ENCODE measurements at regions not wholly inside any gene's neighbourhood (a gene's known extent, or its start where the extent isn't known, plus 50 kb on each side); places are given as distances from the start of the nearest gene placed in this dataset.
"Not testable (repeated sequence)": the region's sequence is repeated elsewhere in the genome, so short reads cannot be mapped to it uniquely, and the experiment has no call there.

DNA sequence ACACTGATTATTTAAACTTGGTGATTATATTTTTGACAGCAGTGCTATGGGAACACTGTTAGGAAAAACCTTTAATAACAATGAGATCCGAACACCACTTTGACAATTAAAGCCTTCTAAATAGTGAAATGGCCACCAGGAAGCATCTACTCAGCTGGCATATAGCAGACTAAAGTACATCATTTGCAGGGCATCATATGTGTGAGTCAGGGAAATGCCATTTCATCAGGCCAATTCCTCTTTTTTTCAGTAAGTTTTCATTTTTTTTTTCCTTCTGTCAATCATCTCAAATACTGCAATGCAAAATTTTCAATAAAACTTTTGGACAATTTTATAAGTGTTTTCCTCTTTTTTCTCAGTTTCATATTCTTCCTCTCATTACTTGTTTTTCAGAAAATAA, 521.4 kb upstream of the SEMA3D start:
- no peak for DNase-seq

DNA sequence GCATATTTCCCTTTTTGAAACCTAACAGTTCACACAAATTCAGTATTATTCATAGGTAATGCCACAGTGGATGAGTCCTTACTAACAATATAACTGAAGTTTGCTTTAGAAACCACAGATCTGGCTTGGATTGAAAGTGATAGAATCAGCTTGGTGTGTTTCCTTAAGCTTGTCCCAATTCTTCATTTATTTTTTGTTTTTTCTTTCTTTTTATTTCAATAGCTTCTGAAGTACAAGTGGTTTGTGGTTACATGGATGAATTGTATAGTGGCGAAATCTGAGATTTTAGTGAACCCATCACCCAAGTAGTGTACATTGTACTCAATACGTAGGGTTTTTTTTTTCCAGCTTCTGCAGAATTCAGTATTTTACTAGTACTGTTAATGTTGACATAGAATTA, 518.2 kb upstream of the SEMA3D start:
- no peak for DNase-seq

DNA sequence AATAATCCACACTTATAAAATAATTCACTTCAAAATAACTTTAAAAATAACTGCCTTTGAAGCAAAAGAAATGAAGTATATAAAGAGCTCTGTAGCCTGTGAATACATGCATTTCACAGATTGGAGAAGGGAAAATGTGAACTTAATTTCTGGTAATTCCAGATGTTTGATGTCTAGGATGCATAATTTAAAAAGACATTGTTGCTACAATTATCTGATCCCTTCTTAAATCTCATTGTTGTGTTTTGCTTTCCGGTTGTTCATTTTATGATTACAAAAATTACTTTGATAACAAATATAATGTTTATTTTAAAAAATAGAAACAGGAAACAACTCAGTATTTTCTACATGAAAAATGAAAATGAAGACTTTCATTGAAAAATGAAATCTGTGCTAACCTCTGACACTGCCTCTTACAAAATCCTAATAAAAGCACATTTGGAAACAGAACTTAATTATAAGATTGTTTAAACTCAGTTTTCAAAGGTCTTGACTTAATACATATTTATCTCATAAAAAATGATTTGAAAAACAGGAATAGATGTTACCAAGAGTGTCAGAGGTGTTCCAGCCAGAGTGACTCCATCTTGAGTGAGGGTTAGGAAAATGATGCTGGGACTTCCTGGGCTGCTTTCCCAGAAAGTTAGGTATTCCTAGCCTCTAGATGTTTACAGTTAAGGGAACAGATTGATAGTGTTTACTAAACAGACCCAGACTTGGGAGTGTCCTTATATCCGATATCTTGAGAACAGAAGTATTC, 516.6 kb upstream of the SEMA3D start:
- DNase-seq = no peak

- no peak for DNase-seq
Measured at GRCh38 chr7:85702348-85702747, 515.5 kb upstream of the SEMA3D start.

DNA sequence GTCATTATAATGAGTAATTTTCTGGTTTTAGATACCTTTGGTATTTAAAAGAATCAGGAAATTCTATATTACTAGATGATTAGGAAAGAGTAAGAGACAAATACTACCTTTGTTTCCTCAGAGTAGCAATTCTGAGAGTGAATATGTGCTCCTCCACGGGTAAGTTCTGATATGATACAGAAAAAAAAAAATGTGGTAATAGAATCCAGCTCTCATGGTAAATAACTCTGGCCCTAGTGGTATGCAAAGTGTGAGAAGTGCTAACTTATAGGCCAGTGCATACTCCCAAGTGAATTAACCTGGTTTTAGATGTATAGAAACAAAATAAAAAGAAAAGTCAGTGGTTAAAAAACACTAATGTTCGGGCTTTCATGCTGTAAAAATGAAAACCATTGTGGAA, 512.6 kb upstream of the SEMA3D start:
- no peak for DNase-seq

DNA sequence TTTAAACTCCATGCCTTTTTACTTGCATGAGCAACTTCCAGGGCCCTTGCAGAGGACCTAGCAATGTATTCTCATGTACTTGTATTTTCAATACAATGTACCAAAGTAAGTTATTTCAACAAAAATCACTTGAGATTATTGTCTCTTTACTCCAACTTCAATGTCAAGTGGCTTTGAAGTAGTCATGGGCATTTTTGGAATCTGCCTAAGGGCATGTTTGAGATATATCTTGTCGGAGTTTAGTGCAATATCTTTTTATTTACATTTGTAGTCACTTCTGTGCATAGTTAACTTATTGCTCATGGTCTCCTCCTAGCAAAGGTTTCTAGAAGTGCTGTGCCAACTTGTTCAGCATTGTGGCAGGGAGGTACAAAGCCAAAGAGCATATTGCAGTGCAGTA, 508.7 kb upstream of the SEMA3D start:
- no peak for DNase-seq

DNA sequence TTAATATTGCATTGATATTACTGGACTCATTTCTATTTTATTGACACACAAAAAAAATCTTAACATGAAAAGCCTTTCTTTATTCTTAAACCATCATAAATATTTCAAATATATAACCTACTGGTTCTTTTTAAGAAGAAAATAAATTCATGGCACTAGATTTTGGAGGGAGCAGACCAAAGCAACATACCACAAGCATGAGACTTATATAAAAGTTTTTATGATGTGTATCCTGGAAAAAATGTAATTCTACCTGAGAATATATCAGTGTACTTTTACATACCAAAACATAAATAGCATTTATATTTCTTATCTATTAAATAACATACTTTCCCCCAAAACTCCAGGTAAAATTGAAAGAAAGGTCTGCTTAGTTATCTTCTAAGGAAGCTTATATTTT, 508.2 kb upstream of the SEMA3D start:
- no peak for DNase-seq

DNA sequence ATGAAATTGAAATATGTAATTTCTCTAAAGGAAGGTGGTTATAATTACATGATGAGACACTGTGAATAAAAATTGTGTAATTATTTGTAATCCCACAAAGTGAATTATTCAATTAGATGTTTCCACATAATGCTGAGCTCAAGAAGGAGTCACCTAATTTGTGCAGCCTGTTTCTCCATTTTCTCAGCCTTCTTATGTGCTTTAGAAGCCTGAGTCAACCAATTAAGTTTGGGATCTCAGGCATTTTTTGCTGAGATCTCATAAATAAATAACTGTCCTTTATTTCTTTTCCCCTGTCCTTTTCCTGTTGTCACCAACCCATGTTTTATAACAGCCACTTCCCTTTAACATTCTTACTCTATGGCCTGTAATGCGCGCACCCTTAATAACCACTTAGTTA, 506.5 kb upstream of the SEMA3D start:
- DNase-seq = no peak

DNA sequence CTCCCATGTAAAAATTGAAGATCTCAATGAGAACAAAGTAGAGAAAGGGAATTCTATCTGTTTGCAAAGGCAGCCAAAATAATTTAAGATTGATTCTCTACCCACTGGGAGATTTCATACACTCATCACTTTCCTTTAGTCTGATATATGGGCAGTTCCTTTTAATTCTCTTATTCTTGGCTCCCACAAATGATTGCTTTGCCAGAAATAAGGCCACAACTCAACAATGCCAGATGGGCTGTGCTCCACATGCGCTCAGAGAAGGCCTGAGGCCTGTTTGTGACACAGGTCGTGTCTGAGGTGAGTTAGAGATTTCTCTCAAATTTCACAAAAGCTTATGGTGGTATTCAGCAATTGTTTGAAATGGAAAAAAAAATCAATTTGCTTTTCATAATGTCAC, 501.9 kb upstream of the SEMA3D start:
- DNase-seq = no peak

- DNase-seq = no peak
Measured at GRCh38 chr7:85686401-85687181, 499.7 kb upstream of the SEMA3D start.

GRCh38 chr7:85685901-85686300, 499.0 kb upstream of the SEMA3D start:
- no peak for DNase-seq

DNA sequence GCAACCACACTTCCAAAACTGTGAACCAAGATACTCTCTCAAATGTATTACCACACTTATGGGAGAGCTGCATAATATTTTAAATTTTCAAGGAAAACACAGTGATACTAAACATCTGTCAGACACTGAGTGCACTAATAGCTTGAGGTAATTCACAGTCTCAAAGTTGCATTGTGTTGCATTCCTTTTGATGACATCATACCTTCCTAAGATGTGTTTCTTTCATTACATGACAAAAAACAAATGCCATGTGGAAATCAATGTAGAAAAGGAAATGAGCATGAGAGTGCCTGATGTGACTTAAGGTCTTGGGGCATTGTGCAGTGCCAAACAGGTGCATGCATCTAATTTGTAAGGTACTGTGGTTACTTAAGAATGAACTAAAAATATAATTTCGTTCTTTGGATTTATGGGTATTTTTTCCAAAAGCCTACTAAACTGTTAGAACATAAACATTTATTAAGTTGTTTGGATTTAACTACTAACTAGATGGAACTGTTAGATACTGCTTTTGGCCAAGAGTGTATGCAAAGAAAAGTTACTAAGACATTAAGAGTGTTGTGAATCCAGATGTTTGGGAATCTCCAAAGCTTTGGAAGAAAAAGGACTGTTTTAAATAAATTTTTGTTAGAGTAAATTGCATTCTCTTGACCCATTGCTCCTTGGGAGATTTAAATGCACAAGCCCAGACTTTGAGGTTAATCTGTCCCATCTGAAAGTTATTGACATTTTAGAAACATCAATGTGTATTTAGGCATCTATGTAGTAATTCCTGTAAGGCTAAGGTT, 496.2 kb upstream of the SEMA3D start:
- no peak for DNase-seq

DNA sequence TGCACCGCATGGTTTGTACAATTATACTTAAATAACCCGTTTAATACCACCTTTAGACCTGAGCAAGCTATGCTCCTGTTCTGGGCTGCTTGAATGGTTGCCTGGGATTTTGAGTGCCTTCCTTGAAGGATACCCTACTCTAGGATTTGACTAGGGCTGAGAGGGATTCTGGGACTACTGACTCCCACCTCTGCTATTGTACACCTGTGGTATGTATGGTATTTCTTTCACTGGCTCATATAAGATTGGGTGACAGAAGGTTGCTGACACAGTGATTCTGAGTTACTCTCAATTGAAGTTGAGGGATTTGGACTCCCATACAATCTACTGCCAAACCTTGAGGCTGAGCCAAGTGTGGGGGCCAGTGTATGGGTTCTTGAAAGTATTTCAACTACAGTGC, 494.4 kb upstream of the SEMA3D start:
- DNase-seq = no peak

GRCh38 chr7:85675093-85675492, 488.2 kb upstream of the SEMA3D start:
- DNase-seq = not testable (repeated sequence)

DNA sequence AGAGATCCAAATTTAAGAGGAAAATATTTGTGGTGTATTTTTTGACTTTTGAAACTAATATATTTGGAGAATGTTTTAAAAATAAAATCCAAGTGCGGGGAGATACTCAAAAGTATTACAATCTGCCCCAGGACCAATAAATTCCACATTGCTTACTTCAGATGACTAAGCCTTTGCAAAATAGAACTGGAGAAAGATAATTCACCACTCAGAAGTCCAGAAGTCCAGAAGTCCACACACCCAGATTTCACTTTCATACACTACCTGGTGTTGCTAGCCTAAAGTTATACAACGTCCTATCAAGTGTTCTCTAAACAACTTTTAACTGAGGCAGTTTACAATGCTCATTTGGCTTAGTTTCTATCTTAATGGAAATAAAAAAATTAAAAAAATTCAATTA, 487.0 kb upstream of the SEMA3D start:
- no peak for DNase-seq

DNA sequence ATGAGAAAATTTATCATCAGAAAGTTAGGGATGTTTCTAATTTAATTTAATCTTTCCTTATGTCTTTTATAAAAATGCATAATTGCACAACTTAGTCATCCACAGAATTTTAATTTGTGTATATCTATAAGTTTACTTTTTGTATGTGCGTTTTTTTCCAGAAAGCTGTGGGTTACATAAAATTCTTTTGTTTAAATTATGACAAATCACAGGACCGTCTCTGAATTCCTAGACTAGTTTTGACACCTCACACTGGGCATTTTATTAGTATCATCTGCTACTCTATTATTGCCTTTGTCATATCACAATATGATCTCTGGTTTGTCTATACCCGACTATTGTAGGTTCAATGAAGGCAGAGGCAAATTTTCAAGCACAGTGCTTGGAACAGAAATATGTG, 482.4 kb upstream of the SEMA3D start:
- DNase-seq = no peak

DNA sequence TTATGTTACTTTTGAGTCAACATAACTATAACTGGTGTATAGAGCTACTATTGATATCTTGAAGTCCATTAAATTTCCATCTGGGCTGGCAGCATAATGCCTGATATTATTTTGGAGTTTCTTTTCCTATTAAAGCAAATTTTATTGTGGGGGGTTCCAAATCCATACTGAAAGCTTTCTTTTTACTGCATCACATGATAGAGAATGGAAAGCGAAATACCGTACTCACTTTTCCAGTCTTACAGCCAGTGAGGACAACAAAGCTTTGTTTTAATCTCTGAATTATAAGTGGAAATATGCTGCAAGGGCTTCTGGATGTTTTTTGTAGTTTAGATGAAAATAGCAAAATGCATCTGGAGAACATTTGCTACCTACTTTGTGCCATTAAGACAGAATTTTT, 477.5 kb upstream of the SEMA3D start:
- DNase-seq = no peak

- no peak for DNase-seq
Measured at GRCh38 chr7:85659364-85659763, 472.5 kb upstream of the SEMA3D start.

GRCh38 chr7:85655252-85655651, 468.4 kb upstream of the SEMA3D start:
- no peak for DNase-seq

- DNase-seq = no peak
Measured at GRCh38 chr7:85644272-85644671, 457.4 kb upstream of the SEMA3D start.

- DNase-seq = no peak
Measured at GRCh38 chr7:85641331-85641730, 454.5 kb upstream of the SEMA3D start.

DNA sequence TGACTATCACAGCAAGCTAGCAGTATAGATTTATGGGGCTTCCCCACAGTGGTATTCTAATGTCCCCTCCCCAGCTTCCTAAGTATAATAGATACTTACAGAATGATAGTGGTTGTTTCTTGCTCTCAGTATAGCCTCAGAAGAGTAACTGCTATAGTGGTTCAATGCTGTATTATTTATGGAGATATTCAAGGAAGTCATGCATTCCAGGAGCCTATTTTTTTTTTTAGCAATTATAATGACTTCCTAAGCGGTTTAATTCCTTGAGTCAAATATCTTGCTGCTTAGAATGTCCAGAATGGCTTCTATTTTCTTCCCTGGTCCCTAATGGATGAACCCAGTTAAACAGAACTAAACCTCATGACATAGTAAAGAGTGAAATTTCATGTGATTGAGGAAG, 451.5 kb upstream of the SEMA3D start:
- DNase-seq = no peak

DNA sequence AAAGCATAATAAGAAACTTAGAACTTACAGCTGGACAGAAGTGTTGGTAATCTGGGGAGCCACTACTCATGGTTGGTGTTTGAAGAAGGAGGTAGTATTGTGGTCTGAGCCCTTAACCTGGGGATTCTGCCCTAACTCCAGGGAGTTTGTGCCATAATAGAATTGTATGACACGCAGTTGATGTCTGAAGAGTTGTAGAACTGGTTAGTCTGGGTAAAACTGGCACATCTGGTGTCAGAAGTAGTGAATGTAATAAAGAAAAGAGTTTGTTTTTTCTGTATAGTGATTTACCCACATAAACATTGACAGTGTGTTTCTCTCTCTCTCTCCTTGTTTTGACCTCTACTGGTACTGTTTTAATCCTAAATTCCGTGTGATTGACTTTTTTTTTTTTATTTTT, 448.1 kb upstream of the SEMA3D start:
- DNase-seq = no peak
